ENCODE measurements at regions not wholly inside any gene's neighbourhood (a gene's known extent, or its start where the extent isn't known, plus 50 kb on each side); places are given as distances from the start of the nearest gene placed in this dataset.
"Not testable (repeated sequence)": the region's sequence is repeated elsewhere in the genome, so short reads cannot be mapped to it uniquely, and the experiment has no call there.

GRCh38 chr4:112947616-112948015 is 101.8 kb upstream of the ANK2 start:
- TF ChIP-seq CTCF (IDR thresholded peaks at IDR 0.05; ENCODE audit: low read depth, low read length), result no peak

GRCh38 chr4:112951362-112952312 is 97.8 kb upstream of the ANK2 start:
- no peak for DNase-seq (ENCODE audit: extremely low read depth, low read depth)
- peak; percentile 55 for TF ChIP-seq CTCF (IDR thresholded peaks at IDR 0.05; ENCODE audit: low read depth, low read length)

More at GRCh38 chr4:112947616-112948015, 101.8 kb upstream of the ANK2 start:
- DNase-seq (ENCODE audit: extremely low read depth, low read depth), result no peak

- no peak for TF ChIP-seq CTCF (IDR thresholded peaks at IDR 0.05; ENCODE audit: low read depth, low read length)
- no peak for DNase-seq (ENCODE audit: extremely low read depth, low read depth)
These were observed 97.1 kb upstream of the ANK2 start for GRCh38 chr4:112952313-112952700.

GRCh38 chr4:112953262-112953661 is 96.2 kb upstream of the ANK2 start:
- TF ChIP-seq CTCF (IDR thresholded peaks at IDR 0.05; ENCODE audit: low read depth, low read length), result no peak
- no peak for DNase-seq (ENCODE audit: extremely low read depth, low read depth)

- no peak for DNase-seq (ENCODE audit: extremely low read depth, low read depth)
These were observed 95.2 kb upstream of the ANK2 start for GRCh38 chr4:112954286-112954685.

GRCh38 chr4:112956484-112956896 is 93.0 kb upstream of the ANK2 start:
- DNase-seq (ENCODE audit: extremely low read depth, low read depth), result no peak
- TF ChIP-seq CTCF (IDR thresholded peaks at IDR 0.05; ENCODE audit: low read depth, low read length), result no peak

More at GRCh38 chr4:112954286-112954685, 95.2 kb upstream of the ANK2 start:
- TF ChIP-seq CTCF (IDR thresholded peaks at IDR 0.05; ENCODE audit: low read depth, low read length), result no peak

- DNase-seq (ENCODE audit: extremely low read depth, low read depth), result not testable (repeated sequence)
These were observed 91.7 kb upstream of the ANK2 start for GRCh38 chr4:112957764-112958163.
